H7 (cell line): ENCODE measurements at regions not wholly inside any gene's neighbourhood (a gene's known extent, or its start where the extent isn't known, plus 50 kb on each side); places are given as distances from the start of the nearest gene placed in this dataset.

Experiments used
- DNase-seq: peaks from one replicate; pipeline ENCODE4 v3.0.0; 2012
- H3K27me3 ChIP-seq: 2 replicates; pipeline ENCODE4 v1.6.0; 2011; ENCODE audit warnings: mild to moderate bottlenecking, low read length; ENCODE audit not compliant: control insufficient read depth, insufficient read depth
- H3K36me3 ChIP-seq: replicated peaks from 2 replicates; pipeline ENCODE4 v1.5.1; 2011; ENCODE audit warnings: low read length; ENCODE audit not compliant: control insufficient read depth, insufficient read depth
- H3K4me3 ChIP-seq: 2 replicates; pipeline ENCODE4 v1.5.1; 2011; ENCODE audit warnings: low read depth, mild to moderate bottlenecking, control low read depth, low read length, moderate library complexity; ENCODE audit not compliant: insufficient read depth

DNA sequence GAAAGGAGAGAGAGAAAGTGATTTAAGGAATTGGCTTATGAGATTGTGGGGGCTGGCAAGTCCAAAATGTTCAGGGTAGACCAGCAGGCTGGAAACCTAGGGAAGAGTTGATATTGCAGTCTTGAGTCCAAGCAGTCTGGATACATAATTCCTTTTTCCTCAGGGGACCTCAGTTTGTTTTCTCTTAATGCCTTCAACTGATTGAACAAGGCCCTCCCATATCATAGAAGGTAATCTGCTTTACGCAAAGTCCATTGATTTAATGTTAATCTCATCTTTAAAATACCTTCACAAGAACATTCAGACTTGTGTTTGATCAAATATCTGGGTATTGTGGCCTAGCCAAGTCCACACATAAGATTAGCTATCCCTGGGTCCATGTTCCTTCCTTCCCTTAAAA lies 494.7 kb downstream of the INSC start:
- Histone ChIP-seq H3K27me3 (no peaks in the 10 kb centered on the region), H3K4me3 (no peak overlapping the region), H3K36me3 (no peaks in the 10 kb centered on the region)
- no peak for DNase-seq

DNA sequence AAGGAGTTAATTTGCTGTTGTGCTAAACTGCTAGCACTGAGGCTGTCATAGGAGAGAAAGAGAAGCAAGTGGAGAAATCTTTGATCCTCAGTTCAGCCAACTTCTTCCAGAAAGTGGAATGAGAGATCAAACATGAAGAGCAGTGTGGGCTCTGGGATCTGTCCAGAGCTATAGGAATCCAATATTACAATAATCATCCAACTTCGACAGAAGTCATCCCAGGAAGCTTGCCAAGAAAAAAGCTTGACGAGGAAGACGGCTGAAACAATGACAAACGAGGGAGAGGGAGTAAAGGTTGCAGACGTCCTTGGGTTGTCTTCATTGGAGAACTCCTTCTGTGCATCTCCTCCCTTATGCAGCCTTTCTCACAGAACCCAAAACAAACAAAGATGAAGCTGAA lies 496.2 kb downstream of the INSC start:
- no peak for DNase-seq
- Histone ChIP-seq H3K4me3 (no peak overlapping the region), H3K36me3 (no peaks in the 10 kb centered on the region), H3K27me3 (no peaks in the 10 kb centered on the region)

DNA sequence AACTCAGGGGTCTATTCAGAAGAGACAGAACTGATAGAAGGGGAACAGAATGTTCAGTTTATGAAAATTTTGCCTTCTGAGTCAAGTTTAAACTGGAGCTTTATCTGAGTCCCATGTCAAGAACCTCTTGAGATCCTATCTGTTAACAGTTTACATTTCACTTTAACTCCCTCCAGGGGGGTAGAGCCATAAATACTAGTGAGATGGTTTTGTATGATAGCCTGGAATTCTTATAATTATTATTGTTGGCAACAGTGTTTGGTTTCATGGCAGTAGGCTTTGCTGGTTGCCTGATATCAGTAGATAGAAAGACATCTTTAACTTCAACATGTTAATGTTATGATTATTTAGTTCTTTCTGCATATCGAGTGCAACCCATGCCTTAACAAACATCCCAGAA lies 498.5 kb downstream of the INSC start:
- DNase-seq = no peak
- no peak overlapping the region for H3K4me3 ChIP-seq
- H3K27me3 ChIP-seq = no peaks in the 10 kb centered on the region
- no peaks in the 10 kb centered on the region for H3K36me3 ChIP-seq

DNA sequence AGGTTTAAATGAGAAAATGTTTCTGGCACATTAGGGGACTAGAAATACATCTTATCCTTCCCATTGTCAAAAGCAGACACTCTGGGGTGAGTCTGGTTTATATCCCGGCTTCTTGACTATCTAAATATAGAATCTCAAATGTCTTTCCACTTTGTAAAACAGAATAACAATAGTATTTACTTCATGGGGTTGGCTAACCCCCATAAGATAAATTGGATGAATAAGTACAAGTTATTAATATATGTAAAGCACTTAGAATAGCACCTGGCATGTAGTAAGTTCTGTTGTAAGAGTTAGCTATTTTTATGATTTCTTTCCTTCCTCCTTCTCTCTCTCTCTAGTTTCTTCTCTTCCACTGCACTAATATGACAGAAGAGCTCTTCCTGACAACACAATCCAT lies 499.1 kb downstream of the INSC start:
- no peaks in the 10 kb centered on the region for H3K36me3 ChIP-seq
- no peak for DNase-seq
- no peak overlapping the region for H3K4me3 ChIP-seq
- no peaks in the 10 kb centered on the region for H3K27me3 ChIP-seq

DNA sequence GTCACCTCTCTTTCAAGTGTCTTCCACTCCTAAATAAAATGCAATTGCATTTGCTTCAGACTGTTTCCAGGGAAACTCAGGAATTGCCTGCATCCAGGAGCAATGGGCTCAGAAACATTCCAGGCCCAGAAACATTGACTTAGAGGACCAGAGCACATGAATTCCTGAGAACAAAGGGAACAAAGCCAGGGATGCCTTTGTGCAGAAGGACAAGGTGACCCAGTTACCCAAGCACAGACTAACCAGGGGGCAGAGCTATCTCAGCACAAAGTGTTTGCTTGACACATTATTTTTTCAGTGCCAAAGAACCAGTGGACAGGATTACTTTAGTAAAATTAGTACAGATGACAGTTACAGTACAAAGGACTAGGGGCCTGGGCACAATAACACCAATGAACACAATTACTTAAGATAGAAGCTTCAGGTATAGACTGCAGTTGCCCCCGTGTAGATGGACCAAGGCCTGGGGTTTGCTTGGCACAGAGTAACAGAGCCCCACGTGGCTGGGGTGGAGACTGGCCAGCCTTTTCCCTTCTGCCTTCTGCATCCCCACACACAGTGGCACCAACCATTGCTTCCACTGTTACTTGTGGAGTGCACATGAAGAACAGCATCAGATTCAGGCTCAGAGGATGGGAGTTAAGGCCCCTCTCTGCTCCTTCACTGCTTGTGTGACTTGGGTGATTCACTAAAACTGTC lies 500.8 kb downstream of the INSC start:
- H3K27me3 ChIP-seq = no peaks in the 10 kb centered on the region
- H3K4me3 ChIP-seq = no peak overlapping the region
- H3K36me3 ChIP-seq = no peaks in the 10 kb centered on the region
- no peak for DNase-seq

DNA sequence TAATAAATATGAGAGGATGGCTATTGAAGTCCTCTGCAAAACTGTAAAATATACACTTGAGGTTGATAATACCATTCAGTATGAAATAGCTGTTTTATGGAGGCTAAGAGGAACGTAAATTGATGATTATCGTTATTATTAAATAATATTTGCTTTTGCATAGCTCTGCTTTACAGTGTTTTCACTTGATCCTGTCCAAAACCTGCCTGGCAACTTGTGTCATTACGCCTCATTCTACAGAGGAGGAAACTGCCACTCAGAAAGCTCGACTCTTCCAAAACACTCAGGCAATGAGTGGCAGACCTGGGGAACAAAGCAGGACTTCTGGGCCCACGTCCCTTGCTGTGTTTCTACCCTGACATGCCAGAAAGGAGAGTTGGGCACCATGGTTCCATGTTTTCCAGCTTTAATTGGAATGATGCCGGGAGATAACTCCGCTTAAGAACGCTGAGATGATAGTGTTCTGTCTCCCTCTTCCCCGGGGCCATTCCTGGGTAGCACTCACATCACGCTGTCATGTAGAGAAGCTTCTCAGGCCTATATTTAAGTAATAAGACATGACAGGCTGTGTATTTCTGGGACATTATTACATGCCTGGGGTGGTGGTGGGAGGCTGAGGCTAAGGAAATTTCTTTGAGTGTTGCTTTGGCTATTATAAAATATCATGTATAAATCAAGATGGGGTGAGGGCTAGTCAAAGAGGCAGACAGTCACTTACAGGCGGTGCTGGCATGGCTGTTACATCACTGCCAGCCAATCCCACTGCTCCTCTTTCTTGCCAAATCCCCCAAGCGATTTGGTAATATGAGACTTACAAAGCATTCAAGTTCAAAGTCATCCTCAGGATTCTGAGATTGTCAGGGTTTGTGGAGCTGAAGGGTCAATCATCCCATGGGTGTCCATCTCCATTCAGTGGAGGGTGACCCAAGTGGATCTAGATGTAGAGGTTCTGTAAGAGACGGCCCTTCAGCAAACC lies 501.7 kb downstream of the INSC start:
- H3K4me3 ChIP-seq = no peak overlapping the region
- H3K36me3 ChIP-seq = no peaks in the 10 kb centered on the region
- no peak for DNase-seq
- H3K27me3 ChIP-seq = no peaks in the 10 kb centered on the region

DNA sequence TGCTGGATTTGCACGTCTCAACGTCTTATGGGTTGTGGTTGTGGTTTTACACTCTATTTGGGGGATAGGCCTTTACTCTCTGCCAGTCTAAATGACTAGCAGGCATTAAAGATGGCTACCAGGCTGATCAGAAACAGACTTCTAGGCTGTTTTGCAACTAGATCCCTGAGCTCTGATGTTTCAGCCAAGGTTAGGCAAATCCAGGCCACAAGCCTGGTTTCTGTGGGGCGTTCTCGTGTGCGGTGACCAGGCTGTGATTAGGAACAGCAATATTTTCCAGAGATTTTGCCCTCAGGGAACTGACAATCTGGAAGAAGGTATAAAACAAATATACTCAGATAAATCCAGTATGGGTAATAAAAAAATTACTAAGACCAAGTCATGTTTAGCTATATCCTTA lies 502.4 kb downstream of the INSC start:
- H3K36me3 ChIP-seq = no peaks in the 10 kb centered on the region
- no peak for DNase-seq

DNA sequence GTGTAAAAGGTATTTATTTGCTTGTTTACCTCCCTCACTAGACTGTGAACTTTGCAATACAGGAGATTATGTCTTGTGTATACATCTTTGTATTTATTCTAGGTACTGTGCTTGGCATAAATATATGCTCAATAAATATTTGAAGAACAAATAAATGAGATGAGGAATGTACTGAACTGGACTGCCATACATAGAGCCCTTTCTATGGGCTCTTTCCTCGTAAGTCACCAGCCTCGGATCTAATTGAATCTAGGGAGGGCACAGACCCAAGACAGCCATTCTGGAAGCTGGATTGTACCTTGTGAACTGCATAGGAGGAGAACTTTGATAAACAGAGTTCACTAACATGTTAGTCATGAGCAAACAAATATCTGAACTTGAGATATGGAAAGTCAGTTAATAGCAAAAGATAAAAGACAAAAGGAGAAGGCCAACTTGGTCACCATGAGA lies 503.9 kb downstream of the INSC start:
- Histone ChIP-seq H3K27me3 (no peaks in the 10 kb centered on the region), H3K4me3 (no peak overlapping the region), H3K36me3 (no peaks in the 10 kb centered on the region)
- no peak for DNase-seq

More for the DNA sequence above, 502.4 kb downstream of the INSC start:
- H3K27me3 ChIP-seq = no peaks in the 10 kb centered on the region
- H3K4me3 ChIP-seq = no peak overlapping the region

DNA sequence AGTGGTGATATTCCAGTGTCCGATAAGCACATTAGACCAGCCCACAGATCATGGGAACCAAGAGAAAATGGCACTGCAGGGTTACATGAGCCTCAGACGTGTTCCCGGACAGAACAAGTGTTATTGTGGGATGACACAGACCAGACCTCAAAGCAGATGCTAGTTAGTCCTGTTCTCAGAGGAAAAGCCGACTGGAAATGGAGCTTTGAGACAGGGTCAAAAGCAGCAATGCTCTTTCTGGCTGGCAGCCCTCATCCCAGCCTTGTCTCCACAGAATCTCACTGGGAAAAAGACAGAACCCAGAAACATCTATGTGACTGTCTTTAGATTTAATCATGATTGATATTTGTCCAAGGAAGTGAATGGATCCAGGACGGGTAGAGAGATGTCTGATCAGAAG lies 506.8 kb downstream of the INSC start:
- H3K4me3 ChIP-seq = no peak overlapping the region
- H3K36me3 ChIP-seq = no peaks in the 10 kb centered on the region
- DNase-seq = no peak
- H3K27me3 ChIP-seq = no peaks in the 10 kb centered on the region

DNA sequence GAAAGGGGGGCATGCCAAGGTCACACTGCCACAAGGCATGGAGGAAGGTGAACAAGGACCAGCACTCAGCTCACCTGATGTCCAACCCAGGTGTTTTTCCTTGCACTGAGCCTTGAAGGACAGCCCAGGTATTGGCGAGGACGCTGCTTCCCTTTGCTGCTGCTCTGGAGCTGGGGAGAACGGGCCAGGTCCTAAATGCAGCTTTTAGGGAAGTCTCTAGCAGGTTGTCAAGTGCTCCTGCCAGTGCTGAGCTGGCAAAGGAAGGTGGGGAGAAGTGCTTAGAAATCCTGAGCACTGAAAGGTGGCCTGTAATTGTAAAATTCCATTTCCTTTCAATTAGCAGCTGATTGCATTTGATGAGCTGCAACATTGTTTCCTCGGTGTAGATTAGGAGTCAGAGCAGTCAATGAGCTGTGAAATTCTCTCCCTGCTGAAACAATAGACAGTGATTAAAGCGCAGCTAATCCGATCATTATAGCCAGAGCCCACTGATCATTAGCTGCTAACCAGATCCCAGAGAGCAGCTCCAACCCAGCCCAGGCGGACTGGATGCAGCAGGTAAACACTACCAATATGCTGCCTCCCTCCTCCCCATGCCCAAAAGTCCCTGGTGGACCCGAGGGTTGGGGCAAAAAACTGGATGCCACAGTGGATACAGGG lies 507.6 kb downstream of the INSC start:
- Histone ChIP-seq H3K36me3 (no peaks in the 10 kb centered on the region), H3K27me3 (no peaks in the 10 kb centered on the region), H3K4me3 (no peak overlapping the region)
- DNase-seq = no peak

DNA sequence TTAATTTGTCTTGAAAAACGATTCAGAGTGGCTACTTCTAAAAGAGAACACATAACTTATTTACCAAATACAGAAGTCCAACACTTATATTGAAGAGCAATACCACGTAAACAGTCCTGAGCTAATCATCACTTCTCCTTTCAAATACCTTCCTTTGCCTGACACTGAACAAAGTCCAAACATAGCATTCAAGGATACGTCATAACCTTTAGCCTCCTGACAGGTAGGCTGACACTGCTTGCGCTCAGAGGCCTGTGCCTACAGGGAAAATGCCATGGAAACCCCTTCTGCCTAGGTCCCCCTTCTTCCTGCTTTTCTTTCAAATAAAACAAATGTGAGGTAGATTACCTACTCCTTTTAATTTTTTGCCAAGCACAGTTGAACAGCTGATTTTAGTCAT lies 510.0 kb downstream of the INSC start:
- no peak for DNase-seq
- Histone ChIP-seq H3K4me3 (no peak overlapping the region), H3K36me3 (no peaks in the 10 kb centered on the region), H3K27me3 (no peaks in the 10 kb centered on the region)

DNA sequence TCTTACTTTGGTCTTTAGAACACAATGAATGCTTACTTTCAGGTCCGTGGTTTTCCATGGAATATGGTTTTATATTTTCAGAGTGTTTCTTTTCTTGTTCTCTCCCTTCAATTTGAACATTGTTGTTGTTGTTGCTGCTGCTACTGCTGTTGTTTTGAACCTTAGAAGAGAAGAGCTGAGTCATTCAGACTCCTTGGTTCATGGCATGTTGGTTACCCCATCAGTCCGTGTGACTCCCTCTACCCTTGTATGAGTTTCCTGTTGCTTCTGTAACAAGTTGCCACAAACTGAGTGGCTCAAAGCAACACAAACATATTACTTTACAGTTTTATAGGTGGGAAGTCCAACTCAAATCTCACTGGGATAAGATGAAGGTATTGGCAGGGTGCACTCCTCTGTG lies 511.0 kb downstream of the INSC start:
- DNase-seq = no peak
- H3K36me3 ChIP-seq = no peaks in the 10 kb centered on the region
- no peaks in the 10 kb centered on the region for H3K27me3 ChIP-seq
- no peak overlapping the region for H3K4me3 ChIP-seq

DNA sequence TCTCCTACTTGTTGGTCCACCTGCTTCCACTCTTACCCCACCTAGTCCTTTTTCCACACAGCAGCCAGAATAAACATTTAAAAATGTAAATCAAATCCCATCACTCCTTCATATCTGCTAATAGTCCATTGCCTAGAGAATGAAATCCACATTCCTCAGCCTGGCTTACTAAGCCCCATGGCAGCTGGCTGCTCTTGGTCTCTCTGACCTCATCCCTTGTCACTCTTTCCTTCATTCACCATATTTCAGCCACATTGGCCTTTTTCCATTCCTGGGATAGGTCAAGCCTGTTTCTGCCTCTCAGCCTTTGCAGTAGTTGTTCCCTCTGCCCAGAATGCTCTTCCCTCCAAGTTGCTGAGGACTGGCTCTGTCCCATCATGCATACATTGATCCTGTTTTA lies 512.8 kb downstream of the INSC start:
- Histone ChIP-seq H3K4me3 (no peak overlapping the region), H3K27me3 (no peaks in the 10 kb centered on the region), H3K36me3 (no peaks in the 10 kb centered on the region)
- DNase-seq = no peak

DNA sequence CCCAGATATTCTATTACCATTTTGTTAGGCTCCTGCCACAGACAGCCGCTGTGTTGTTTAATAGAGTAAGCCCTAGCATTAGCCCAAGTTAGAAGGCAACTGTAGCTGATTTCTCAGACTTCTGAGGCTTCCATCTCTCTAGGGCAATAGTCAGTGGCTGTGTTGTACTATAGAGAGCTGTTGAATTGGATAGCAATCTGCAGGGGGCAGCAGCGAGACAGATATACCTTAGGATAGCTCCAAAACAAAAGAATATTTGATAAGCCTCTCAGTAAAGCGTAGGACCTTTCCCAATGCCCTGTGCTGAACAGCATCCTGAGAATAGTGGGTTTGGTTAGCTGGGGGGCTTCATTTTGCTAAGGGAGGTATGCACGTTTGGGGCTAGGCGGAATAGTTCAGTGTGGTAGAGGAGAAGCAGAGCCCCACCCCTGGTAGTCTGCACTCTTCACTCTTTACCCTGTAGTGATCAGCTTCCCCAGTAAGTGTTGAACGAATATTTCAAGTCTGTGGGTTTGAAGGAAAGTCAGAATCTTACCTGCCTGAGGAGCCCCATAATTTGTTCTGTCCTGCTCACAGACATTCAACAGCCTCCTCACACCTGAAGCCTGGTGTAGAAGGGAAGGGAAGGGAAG lies 515.1 kb downstream of the INSC start:
- Histone ChIP-seq H3K36me3 (no peaks in the 10 kb centered on the region), H3K4me3 (no peak overlapping the region), H3K27me3 (no peaks in the 10 kb centered on the region)
- DNase-seq = peak; percentile 43
